ACHN (cell line): ENCODE measurements at regions not wholly inside any gene's neighbourhood (a gene's known extent, or its start where the extent isn't known, plus 50 kb on each side); places are given as distances from the start of the nearest gene placed in this dataset.

Experiments used
- DNase-seq: peaks from one replicate; pipeline ENCODE4 v3.0.0-alpha.2; 2015
- in situ Hi-C: cut with HindIII; loops from 2 replicates; pipeline ENCODE4 v1.10.0; 2017; ENCODE audit warnings: low sequenced_read_pairs, low pct_ligation_motif_present, low pct_unique_long_range_greater_than_20kb

DNA sequence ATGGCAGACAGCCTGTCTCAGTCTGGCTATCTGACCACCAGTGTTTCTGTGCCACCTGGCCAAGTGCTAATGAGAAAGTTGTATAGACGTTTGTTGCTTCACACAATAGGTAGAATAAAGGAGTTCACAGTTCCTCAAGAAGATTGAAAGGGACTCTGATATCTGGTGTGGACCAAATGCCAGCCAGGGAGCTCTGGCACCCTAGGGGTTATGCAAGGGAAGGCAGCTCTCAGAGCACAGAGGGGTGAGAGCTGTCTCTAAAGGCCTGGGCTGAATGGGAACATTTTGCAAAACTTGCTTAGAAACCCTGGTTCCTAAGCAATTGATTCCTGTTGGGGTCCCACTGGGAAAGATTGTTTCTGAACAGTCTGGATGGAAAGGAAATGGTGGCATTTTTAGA lies 553.8 kb downstream of the EPHA4 start:
- DNase-seq, result no peak
- in situ Hi-C loops, result no loop called here

- no peak for DNase-seq
- in situ Hi-C loops, result no loop called here
Measured at GRCh38 chr2:221019668-221020067, 552.4 kb downstream of the EPHA4 start.

GRCh38 chr2:221022554-221022953 lies 549.5 kb downstream of the EPHA4 start:
- no peak for DNase-seq
- in situ Hi-C loops, result no loop called here

DNA sequence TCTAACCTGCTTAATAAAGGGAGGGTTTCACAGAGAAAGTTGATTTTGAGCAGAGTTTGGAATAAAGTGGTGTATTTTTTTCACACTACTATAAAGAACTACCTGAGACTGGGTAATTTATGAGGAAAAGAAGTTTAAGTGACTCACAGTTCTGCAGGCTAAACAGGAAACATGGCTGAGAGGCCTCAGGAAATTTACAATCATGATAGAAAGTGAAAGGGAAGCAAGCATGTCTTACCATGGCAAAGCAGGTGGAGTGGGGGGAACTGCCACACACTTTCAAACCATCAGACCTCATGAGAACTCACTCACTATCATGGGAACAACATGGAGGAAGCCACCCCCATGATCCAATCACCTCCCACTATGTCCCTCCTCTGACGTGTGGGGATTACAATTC lies 546.7 kb downstream of the EPHA4 start:
- peak; percentile 19 for DNase-seq
- in situ Hi-C loops, result no loop called here

- in situ Hi-C loops, result no loop called here
- no peak for DNase-seq
Measured at GRCh38 chr2:221034026-221034701, 537.9 kb downstream of the EPHA4 start.

DNA sequence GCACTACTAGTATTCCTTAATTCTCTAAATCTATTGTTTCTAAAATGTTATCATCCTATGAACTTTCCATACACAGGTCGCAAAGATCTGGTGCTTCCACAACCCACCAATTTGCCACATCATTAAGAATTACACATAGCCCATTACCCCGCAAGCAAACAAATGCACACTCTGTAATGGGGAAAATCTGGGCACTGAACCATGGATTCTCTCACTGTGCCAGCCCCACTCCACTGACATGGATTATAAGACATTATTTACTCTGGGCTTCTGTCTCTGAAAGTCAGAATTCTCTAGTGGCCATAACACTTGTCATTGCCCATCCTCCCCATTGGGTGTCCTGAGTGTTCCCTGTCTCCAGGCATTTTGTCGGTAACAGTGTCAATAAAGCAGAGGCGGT lies 537.1 kb downstream of the EPHA4 start:
- in situ Hi-C loops, result no loop called here
- DNase-seq, result no peak

DNA sequence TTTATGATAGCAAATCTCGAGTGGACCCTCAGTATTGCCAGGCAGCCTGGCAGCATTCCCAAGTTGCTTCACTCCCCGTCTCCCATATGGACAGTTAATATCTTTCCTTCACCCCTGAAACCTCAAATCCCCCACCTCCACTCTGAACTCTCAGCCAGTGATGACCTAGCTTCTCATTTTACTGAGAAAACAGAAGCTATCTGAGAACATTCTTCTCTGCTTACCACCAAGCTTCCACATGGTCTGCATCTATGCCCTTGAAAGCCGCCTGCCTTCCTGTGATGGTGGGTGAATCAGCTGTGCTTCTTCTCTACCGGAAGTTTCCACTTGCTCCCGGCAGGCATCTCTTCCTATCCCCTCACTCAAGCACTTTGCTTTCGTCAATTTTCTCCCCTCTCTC lies 529.2 kb downstream of the EPHA4 start:
- in situ Hi-C loops, result no loop called here
- DNase-seq, result no peak

- in situ Hi-C loops, result no loop called here
- DNase-seq, result no peak
Measured at GRCh38 chr2:221044781-221045180, 527.3 kb downstream of the EPHA4 start.

DNA sequence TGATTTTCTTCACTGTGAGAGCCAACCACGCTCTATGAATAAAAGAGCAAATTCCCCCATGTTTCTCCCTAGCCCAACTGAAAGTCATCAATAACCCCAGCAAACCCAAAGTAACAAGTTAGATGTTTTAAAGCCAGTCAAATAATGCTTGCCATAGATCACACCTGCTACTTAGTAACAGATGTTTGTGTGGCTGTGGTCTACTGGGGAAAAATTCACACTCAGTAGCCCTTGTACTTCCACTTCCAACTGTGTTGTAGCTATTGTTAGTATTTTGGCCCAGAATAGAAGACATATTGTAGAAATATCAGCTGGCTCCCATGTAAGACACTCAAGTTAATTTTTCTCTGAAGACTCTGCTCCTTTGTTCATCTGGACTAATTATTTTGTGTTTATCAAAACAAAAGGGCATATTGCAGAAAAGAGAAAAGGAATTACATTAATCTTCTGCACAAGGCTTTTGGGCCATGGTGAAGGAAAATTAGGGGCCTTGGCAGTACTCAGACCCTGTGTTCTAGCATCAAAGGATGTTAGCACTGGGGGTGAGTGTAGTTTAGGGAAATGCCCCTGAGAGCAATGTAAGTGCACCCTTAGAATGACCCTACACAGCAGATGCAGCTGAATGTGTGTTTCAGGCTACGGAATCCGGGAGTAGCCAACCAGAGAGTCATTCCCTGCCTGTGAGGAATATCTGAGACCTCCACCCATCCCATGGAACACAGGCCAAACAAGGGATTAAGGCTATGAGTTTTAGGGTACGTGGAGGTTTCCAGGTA lies 521.9 kb downstream of the EPHA4 start:
- no peak for DNase-seq
- in situ Hi-C loops, result no loop called here

GRCh38 chr2:221051162-221051561 lies 520.9 kb downstream of the EPHA4 start:
- no peak for DNase-seq
- in situ Hi-C loops, result no loop called here

DNA sequence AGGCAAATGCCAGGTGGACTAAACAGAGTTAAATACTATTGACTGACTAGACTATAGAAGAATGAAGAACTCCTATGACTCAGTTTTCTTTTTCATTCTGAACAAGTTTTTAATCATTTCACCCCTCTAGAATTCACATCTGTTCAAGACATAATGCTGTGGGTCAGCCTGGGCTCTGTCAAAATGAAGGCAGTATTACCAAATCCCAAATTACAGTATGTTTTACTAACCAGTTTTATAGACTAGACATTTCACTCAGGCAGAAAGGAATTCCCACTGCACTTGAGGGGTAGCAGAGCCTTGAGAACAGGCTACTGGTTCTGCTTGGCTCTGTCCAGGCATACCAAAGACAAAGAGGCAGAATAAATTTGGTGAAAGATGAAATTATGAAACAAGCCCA lies 511.7 kb downstream of the EPHA4 start:
- in situ Hi-C loops, result no loop called here

DNA sequence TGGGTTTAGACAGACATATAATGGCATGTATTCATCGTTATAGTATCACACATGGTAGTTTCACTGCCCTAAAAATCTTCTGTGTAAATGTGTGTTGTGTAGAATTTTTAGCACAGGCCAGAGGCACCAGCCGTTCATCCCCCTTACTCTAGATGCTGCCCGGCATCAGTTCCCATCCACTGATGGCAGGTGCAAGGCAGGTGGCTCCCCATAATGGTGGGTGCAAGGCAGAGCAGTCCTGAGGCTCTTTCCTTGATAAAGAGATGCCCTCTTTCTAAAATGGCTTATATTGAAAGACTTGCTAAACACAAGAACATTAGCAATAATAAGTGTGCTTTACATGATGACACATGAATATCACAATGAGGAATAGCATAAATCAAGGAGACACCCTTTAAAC lies 508.5 kb downstream of the EPHA4 start:
- in situ Hi-C loops, result no loop called here
- DNase-seq, result no peak

More for the DNA sequence above, 511.7 kb downstream of the EPHA4 start:
- no peak for DNase-seq

DNA sequence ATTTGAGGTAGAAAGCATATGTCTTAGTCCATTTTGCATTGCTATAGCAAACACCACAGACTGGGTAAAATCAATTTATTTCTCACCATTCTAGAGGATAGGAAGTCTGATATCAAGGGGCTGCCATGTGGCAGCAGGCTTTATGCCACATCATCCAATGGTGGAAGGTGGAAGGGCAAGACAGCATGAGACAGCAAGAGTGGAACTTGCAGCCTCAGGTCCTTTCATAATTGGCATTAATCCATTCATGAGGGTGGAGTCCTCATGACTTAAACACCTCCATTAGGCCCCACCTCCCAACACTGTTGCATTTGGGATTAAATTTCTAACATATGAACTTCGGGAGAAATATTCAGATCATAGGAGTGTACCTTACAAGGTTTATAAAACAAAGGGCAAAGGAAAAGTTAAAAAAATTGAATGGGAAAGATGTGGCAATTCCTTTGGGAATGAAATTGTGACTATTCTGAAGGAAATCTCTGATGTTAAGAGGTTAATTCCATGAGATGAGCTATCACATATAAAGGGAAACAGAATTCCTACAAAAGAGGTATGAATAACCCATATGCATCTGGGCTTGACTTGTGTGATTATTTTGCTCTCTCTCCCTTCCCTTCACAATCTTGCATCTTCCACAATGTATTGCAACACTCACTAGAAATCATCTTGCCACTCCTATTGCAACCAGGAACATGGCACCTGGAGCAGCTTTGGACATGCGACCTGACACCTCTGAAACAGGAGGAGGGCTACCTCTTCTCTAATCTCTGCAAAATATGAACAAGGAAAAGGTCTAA lies 507.8 kb downstream of the EPHA4 start:
- in situ Hi-C loops, result no loop called here
- no peak for DNase-seq

GRCh38 chr2:221064880-221065279 lies 507.2 kb downstream of the EPHA4 start:
- no peak for DNase-seq
- in situ Hi-C loops, result no loop called here

DNA sequence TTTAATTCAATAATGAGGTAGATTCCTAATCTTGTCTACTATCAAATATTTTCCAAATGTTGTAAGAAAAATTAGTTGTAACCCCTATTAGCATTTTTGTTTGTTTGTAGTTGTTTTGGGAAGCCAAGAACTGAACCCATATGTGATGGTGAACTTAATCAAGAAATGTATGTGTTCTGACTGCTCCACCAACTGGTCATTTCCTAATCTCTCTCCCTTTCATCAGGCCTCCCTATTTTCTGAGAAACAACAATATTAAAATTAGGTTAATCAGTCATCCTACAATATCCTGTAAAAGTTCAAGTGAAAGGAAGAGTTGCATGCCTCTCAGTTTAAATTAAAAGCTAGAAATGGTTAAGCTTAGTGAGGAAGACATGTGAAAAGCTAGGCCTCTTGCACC lies 504.0 kb downstream of the EPHA4 start:
- DNase-seq, result no peak
- in situ Hi-C loops, result no loop called here

- in situ Hi-C loops, result no loop called here
Measured at GRCh38 chr2:221070106-221070505, 502.0 kb downstream of the EPHA4 start.

GRCh38 chr2:221073326-221074049 lies 498.6 kb downstream of the EPHA4 start:
- in situ Hi-C loops, result no loop called here
- no peak for DNase-seq

More at GRCh38 chr2:221070106-221070505, 502.0 kb downstream of the EPHA4 start:
- DNase-seq, result no peak

DNA sequence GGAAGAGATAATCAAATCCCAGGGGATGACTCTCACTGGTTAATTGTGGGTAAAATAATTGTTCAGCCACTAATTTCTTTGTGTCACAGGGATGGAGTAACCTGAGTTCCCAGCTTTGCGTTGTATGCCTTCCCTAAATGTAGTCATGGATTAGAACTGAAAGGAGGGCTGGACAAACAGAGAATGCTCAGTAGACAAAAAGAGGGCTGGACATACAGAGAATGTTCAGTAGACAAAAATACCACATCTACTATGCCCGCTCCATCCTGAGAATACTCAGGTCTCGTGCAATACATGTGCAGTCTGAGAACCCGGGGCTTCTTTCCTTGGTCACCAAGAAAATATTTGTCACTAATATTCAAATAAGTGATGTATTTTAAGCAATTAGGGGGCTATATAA lies 497.9 kb downstream of the EPHA4 start:
- in situ Hi-C loops, result no loop called here
- DNase-seq, result no peak

GRCh38 chr2:221075203-221075602 lies 496.9 kb downstream of the EPHA4 start:
- in situ Hi-C loops, result no loop called here
- DNase-seq, result peak; percentile 72
